ENCODE measurements at regions not wholly inside any gene's neighbourhood (a gene's known extent, or its start where the extent isn't known, plus 50 kb on each side); places are given as distances from the start of the nearest gene placed in this dataset.

- TF ChIP-seq FOS (IDR thresholded peaks at IDR 0.05; ENCODE audit: extremely low read depth, insufficient read length) (no peak), TBL1XR1 (IDR thresholded peaks at IDR 0.05; ENCODE audit: low read length in 2 of 2) (no peak), ZNF408 (CRISPR knock-in tag; IDR thresholded peaks at IDR 0.05; ENCODE audit: low read depth) (no peak), ZNF274 (IDR thresholded peaks at IDR 0.05; ENCODE audit: borderline replicate concordance, low read depth, low read length) (no peak), IRF2 (CRISPR knock-in tag; IDR thresholded peaks at IDR 0.05) (no peak), BCLAF1 (IDR thresholded peaks at IDR 0.05; ENCODE audit: borderline replicate concordance in 1 of 2, control insufficient read depth in 1 of 2, low read depth in 2 of 2, low read length in 1 of 2) (no peak), NR2C2 (CRISPR knock-in tag; IDR thresholded peaks at IDR 0.05) (no peak), NR2C2 (tag; IDR thresholded peaks at IDR 0.05) (no peak)
- TF ChIP-seq, protein P1, sequence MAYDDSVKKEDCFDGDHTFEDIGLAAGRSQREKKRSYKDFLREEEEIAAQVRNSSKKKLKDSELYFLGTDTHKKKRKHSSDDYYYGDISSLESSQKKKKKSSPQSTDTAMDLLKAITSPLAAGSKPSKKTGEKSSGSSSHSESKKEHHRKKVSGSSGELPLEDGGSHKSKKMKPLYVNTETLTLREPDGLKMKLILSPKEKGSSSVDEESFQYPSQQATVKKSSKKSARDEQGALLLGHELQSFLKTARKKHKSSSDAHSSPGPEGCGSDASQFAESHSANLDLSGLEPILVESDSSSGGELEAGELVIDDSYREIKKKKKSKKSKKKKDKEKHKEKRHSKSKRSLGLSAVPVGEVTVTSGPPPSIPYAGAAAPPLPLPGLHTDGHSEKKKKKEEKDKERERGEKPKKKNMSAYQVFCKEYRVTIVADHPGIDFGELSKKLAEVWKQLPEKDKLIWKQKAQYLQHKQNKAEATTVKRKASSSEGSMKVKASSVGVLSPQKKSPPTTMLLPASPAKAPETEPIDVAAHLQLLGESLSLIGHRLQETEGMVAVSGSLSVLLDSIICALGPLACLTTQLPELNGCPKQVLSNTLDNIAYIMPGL (CRISPR knock-in tag; IDR thresholded peaks at IDR 0.05): no peak
- TF ChIP-seq, protein P2, sequence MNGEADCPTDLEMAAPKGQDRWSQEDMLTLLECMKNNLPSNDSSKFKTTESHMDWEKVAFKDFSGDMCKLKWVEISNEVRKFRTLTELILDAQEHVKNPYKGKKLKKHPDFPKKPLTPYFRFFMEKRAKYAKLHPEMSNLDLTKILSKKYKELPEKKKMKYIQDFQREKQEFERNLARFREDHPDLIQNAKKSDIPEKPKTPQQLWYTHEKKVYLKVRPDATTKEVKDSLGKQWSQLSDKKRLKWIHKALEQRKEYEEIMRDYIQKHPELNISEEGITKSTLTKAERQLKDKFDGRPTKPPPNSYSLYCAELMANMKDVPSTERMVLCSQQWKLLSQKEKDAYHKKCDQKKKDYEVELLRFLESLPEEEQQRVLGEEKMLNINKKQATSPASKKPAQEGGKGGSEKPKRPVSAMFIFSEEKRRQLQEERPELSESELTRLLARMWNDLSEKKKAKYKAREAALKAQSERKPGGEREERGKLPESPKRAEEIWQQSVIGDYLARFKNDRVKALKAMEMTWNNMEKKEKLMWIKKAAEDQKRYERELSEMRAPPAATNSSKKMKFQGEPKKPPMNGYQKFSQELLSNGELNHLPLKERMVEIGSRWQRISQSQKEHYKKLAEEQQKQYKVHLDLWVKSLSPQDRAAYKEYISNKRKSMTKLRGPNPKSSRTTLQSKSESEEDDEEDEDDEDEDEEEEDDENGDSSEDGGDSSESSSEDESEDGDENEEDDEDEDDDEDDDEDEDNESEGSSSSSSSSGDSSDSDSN (IDR thresholded peaks at IDR 0.05; ENCODE audit: borderline replicate concordance in 1 of 2, low read depth in 2 of 2, low read length in 2 of 2): no peak
- TF ChIP-seq, protein P3, sequence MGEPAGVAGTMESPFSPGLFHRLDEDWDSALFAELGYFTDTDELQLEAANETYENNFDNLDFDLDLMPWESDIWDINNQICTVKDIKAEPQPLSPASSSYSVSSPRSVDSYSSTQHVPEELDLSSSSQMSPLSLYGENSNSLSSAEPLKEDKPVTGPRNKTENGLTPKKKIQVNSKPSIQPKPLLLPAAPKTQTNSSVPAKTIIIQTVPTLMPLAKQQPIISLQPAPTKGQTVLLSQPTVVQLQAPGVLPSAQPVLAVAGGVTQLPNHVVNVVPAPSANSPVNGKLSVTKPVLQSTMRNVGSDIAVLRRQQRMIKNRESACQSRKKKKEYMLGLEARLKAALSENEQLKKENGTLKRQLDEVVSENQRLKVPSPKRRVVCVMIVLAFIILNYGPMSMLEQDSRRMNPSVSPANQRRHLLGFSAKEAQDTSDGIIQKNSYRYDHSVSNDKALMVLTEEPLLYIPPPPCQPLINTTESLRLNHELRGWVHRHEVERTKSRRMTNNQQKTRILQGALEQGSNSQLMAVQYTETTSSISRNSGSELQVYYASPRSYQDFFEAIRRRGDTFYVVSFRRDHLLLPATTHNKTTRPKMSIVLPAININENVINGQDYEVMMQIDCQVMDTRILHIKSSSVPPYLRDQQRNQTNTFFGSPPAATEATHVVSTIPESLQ (CRISPR knock-in tag; IDR thresholded peaks at IDR 0.05): no peak
Measured at GRCh38 chr21:26388731-26389231, 184.3 kb downstream of the CYYR1 start.
